GM12878 (cell line): ENCODE measurements at regions not wholly inside any gene's neighbourhood (a gene's known extent, or its start where the extent isn't known, plus 50 kb on each side); places are given as distances from the start of the nearest gene placed in this dataset.

Experiments used
- ATAC-seq: fragments of 200-7000 bp; cut with Tn5 transposase; 3 replicates; pipeline ENCODE4 v1.9.1; 2020; ENCODE audit warnings: mild to moderate bottlenecking, moderate library complexity
- BruUV-seq: library from RNA; stranded (reverse); fragments of 400-500 nt; replicated peaks from 2 replicates; lab custom pipeline; 2021; lab: Mats Ljungman, UMichigan
- CTCF ChIA-PET: fragments of 300-600 bp; sonication (Branson Sonifier 250); formaldehyde crosslinking; extraction: SDS; loops from one replicate; lab custom pipeline; 2021; ENCODE audit warnings: inconsistent platforms; lab: Yijun Ruan, JAX
- POLR2A ChIA-PET: fragments of 350-600 bp; formaldehyde crosslinking; extraction: SDS; loops from one replicate; lab custom pipeline; 2021; ENCODE audit warnings: inconsistent platforms; lab: Charles Lee
- RAD21 ChIA-PET: fragments of 300-600 bp; sonication (Branson Sonifier 250); formaldehyde crosslinking; loops from one replicate; lab custom pipeline; 2023; ENCODE audit warnings: antibody characterized with exemption; ENCODE audit not compliant: unreplicated experiment; lab: Charles Lee
- SMC1A ChIA-PET: fragments of 300-600 bp; sonication (Branson Sonifier 250); formaldehyde crosslinking; loops from one replicate; lab custom pipeline; 2023; ENCODE audit not compliant: unreplicated experiment, uncharacterized antibody; lab: Charles Lee
- DNase-seq: peaks from one replicate; pipeline ENCODE4 v3.0.0-alpha.2; 2011; ENCODE audit warnings: low read depth, low spot score
- FAIRE-seq: peaks from 3 replicates; lab custom pipeline; 2011; peaks lifted over from hg19 to GRCh38; lab: Jason Lieb, UNC
- H2AFZ ChIP-seq: 2 replicates; pipeline ENCODE4 v1.6.0; 2011; ENCODE audit warnings: low read depth, low read length, control low read depth; ENCODE audit not compliant: control insufficient read depth
- H3K27ac ChIP-seq: 2 replicates; pipeline ENCODE4 v1.5.1; 2011; ENCODE audit warnings: control low read depth; ENCODE audit not compliant: control insufficient read depth, insufficient read depth
- H3K27me3 ChIP-seq, 2 experiments: replicated peaks in 1 of 2; 2 replicates each; pipeline versions ENCODE4 v1.6.0 to v1.6.1; 2011; ENCODE audit warnings: low read length in 1 of 2; ENCODE audit not compliant: control insufficient read depth in 2 of 2, insufficient read depth in 2 of 2
- H3K36me3 ChIP-seq, 2 experiments: 2 replicates each; pipeline ENCODE4 v1.5.1; 2011; ENCODE audit warnings: low read length in 1 of 2; ENCODE audit not compliant: control insufficient read depth in 2 of 2, insufficient read depth in 2 of 2
- H3K4me1 ChIP-seq: 2 replicates; pipeline ENCODE4 v1.6.1; 2011; ENCODE audit warnings: mild to moderate bottlenecking, low read length, moderate library complexity, mixed read lengths; ENCODE audit not compliant: control insufficient read depth, insufficient read depth
- H3K4me2 ChIP-seq: 2 replicates; pipeline ENCODE4 v1.6.0; 2011; ENCODE audit warnings: control low read depth; ENCODE audit not compliant: control insufficient read depth, insufficient read depth
- H3K4me3 ChIP-seq: fragments of 200-600 bp; sonication (generic); 2 replicates; pipeline ENCODE4 v1.5.1; 2016
- H3K79me2 ChIP-seq: 2 replicates; pipeline ENCODE4 v1.6.0; 2011; ENCODE audit warnings: low read length; ENCODE audit not compliant: control insufficient read depth, insufficient read depth
- H3K9ac ChIP-seq: 2 replicates; pipeline ENCODE4 v1.8.0; 2011; ENCODE audit warnings: low read length, control low read depth, mixed read lengths; ENCODE audit not compliant: control insufficient read depth, insufficient read depth
- H3K9me3 ChIP-seq: replicated peaks from 3 replicates; pipeline ENCODE4 v1.5.1; 2011; ENCODE audit warnings: mild to moderate bottlenecking, low read length; ENCODE audit not compliant: control insufficient read depth, insufficient read depth
- H4K20me1 ChIP-seq: 2 replicates; pipeline ENCODE4 v1.6.0; 2011; ENCODE audit not compliant: control insufficient read depth, insufficient read depth
- EED ChIP-seq: sonication (generic); IDR thresholded peaks from 2 replicates; pipeline ENCODE4 v1.6.1; 2016; ENCODE audit warnings: antibody characterized with exemption, low read depth
- FOXK2 ChIP-seq: fragments of 450-650 bp; IDR thresholded peaks from 2 replicates; pipeline ENCODE4 v1.6.1; 2017; ENCODE audit warnings: mild to moderate bottlenecking, moderate library complexity
- IKZF1 ChIP-seq: fragments of 450-650 bp; conservative IDR thresholded peaks from 2 replicates; pipeline ENCODE4 v1.6.1; 2017; ENCODE audit warnings: antibody characterized with exemption, mild to moderate bottlenecking
- IKZF2 ChIP-seq, 2 experiments: fragments of 450-650 bp; IDR thresholded peaks; 2 replicates each; pipeline ENCODE4 v1.6.1; 2017; ENCODE audit warnings: mild to moderate bottlenecking in 2 of 2, moderate library complexity in 2 of 2
- NR2C2 ChIP-seq: IDR thresholded peaks from 2 replicates; pipeline ENCODE4 v1.6.1; 2011; ENCODE audit warnings: borderline replicate concordance, low read depth; ENCODE audit not compliant: control insufficient read depth, insufficient read length
- RELA ChIP-seq: fragments of 450-650 bp; IDR thresholded peaks from 2 replicates; pipeline ENCODE4 v1.8.0; 2014; ENCODE audit warnings: borderline replicate concordance; ENCODE audit not compliant: partially characterized antibody
- SPI1 ChIP-seq: IDR thresholded peaks from 2 replicates; pipeline ENCODE4 v1.6.1; 2011; ENCODE audit warnings: low read depth, mild to moderate bottlenecking, low read length, moderate library complexity, borderline replicate concordance; ENCODE audit not compliant: insufficient read depth
- WGBS: methylation state at CpG from one replicate; pipeline ENCODE4 v1.1.6; 2016; ENCODE audit warnings: low lambda C conversion rate; ENCODE audit not compliant: insufficient replicate concordance, insufficient coverage; ENCODE audit errors: missing lambda C conversion rate; 5-methylcytosine and 5-hydroxymethylcytosine counted together
- in situ Hi-C: fragments of 300-500 bp; cut with MboI; formaldehyde crosslinking; loops from 9 replicates; pipeline ENCODE4 v1.14.3; 2018; ENCODE audit warnings: mixed read lengths
- intact Hi-C: fragments of 100-400 bp; cut with micrococcal nuclease; formaldehyde crosslinking; loops from one replicate; pipeline ENCODE4 v1.14.2; 2022; ENCODE audit not compliant: unreplicated experiment
- TF ChIP-seq, protein P1 (sequence below): fragments of 450-650 bp; conservative IDR thresholded peaks from 2 replicates; pipeline ENCODE4 v1.6.1; 2017; ENCODE audit warnings: mild to moderate bottlenecking, moderate library complexity
- TF ChIP-seq, protein P2 (sequence below): IDR thresholded peaks from 2 replicates; pipeline ENCODE4 v1.6.1; 2012; ENCODE audit warnings: low read depth, low read length, improper control_type of control experiment

DNA sequence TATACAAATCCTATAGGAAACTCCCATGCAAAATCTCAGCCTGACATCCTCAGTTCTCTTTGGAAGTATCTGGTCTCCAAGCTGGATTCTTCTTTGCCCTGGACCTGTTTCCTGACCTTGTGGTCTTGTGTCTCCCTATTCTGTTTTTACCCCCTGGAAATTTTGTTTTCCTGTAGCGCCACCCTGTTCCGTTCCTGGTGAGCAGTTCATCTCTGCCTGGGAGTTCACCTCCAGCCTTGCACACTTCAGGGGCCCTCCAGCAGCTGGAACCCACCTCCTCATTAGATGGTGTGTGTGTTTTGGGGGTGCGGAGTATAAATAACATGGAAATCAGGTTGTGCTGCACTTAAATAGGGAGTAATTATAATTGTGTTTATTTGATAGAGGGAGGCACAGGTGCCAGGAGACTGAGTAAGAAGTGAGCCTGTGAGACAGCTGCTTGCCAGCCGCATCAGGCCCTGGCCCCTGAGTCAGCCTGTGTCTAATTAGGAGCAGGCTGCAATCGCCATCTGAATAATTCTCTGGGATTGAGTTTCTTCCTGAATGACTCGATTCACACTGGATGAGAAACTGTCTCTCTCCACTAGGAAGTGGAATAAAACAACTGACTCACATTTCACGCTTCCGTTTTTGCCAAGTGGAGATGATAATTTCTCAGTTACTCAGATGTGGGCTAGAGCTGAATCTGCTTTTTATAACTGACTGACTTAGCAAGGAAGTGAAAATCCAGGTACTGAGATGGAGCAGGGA is 69.4 kb upstream of the HECTD2 start:
- intact Hi-C loops = no loop called here
- ChIA-PET SMC1A (interaction anchor here (0.6 to 1.3 kb wide), 5 partner anchors 11 to 114 kb away, joined by 3 to 5 read pairs (median 3); no protein-coding TSS in a partner anchor), POLR2A (no interaction called here), CTCF (interaction anchor here (1.5 to 1.6 kb wide), 3 partner anchors 11 to 42 kb away, joined by 4 to 6 read pairs (median 4); no protein-coding TSS in a partner anchor), RAD21 (no interaction called here)
- ATAC-seq = peak; percentile 31
- no peak overlapping the region for H3K27ac ChIP-seq
- no peaks in the 10 kb centered on the region for H4K20me1 ChIP-seq
- no peaks in the 10 kb centered on the region for H3K9me3 ChIP-seq
- BruUV-seq = no TSS peak
- H2AFZ ChIP-seq = no peak overlapping the region
- TF ChIP-seq SPI1 (peak; percentile 35; the same call in 1 of the 2 replicates), RELA (no peak), EED (peak; percentile 55), IKZF2 (IDR thresholded peaks at IDR 0.05) (peak in 1 of 2 experiments; percentile 30; a peak in 1 of 4 replicates), IKZF1 (peak; percentile 53), FOXK2 (no peak), NR2C2 (no peak)
- TF ChIP-seq, protein P1, sequence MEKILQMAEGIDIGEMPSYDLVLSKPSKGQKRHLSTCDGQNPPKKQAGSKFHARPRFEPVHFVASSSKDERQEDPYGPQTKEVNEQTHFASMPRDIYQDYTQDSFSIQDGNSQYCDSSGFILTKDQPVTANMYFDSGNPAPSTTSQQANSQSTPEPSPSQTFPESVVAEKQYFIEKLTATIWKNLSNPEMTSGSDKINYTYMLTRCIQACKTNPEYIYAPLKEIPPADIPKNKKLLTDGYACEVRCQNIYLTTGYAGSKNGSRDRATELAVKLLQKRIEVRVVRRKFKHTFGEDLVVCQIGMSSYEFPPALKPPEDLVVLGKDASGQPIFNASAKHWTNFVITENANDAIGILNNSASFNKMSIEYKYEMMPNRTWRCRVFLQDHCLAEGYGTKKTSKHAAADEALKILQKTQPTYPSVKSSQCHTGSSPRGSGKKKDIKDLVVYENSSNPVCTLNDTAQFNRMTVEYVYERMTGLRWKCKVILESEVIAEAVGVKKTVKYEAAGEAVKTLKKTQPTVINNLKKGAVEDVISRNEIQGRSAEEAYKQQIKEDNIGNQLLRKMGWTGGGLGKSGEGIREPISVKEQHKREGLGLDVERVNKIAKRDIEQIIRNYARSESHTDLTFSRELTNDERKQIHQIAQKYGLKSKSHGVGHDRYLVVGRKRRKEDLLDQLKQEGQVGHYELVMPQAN = no peak
- TF ChIP-seq, protein P2, sequence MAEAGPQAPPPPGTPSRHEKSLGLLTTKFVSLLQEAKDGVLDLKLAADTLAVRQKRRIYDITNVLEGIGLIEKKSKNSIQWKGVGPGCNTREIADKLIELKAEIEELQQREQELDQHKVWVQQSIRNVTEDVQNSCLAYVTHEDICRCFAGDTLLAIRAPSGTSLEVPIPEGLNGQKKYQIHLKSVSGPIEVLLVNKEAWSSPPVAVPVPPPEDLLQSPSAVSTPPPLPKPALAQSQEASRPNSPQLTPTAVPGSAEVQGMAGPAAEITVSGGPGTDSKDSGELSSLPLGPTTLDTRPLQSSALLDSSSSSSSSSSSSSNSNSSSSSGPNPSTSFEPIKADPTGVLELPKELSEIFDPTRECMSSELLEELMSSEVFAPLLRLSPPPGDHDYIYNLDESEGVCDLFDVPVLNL = no peak
- FAIRE-seq = no peak
- H3K36me3 ChIP-seq = no peaks in the 10 kb centered on the region
- H3K9ac ChIP-seq = no peak overlapping the region
- 36% methylated on average over 8 of the region's 8 CpGs for WGBS
- no peaks in the 10 kb centered on the region for H3K4me1 ChIP-seq
- H3K79me2 ChIP-seq = no peaks in the 10 kb centered on the region
- in situ Hi-C loops = no loop called here
- H3K4me3 ChIP-seq = no peak overlapping the region
- H3K4me2 ChIP-seq = no peak overlapping the region
- no peaks in the 10 kb centered on the region for H3K27me3 ChIP-seq
- DNase-seq = no peak
